ENCODE measurements at regions not wholly inside any gene's neighbourhood (a gene's known extent, or its start where the extent isn't known, plus 50 kb on each side); places are given as distances from the start of the nearest gene placed in this dataset.

GRCh38 chr10:11397980-11398580 is 213.4 kb downstream of the USP6NL start:
- TF ChIP-seq EZH2 (IDR thresholded peaks at IDR 0.05; ENCODE audit: insufficient read depth, low read length) (no peak), CTCF (IDR thresholded peaks at IDR 0.05; ENCODE audit: insufficient read depth, low read depth, low read length) (no peak)
